Uterus (tissue), 2 donors: ENCODE measurements at regions not wholly inside any gene's neighbourhood (a gene's known extent, or its start where the extent isn't known, plus 50 kb on each side); places are given as distances from the start of the nearest gene placed in this dataset.

Experiments
- CTCF ChIP-seq, 4 experiments: fragments of 200-600 bp in 2 of 4; fragments of 450-650 bp in 2 of 4; sonication (generic) in 2 of 4; IDR thresholded peaks; one replicate each; pipeline ENCODE4 v1.5.1; 2016 to 2019; ENCODE audit warnings: antibody characterized with exemption in 4 of 4, mild to moderate bottlenecking in 2 of 4, moderate library complexity in 1 of 4
- POLR2A ChIP-seq, 2 donors: fragments of 450-650 bp; IDR thresholded peaks; one replicate each; pipeline ENCODE4 v1.6.1; 2016; ENCODE audit warnings: antibody characterized with exemption in 2 of 2, mild to moderate bottlenecking in 1 of 2, moderate library complexity in 1 of 2

- TF ChIP-seq CTCF (IDR thresholded peaks at IDR 0.05) (no peak), POLR2A (IDR thresholded peaks at IDR 0.05) (no peak)
Observed at GRCh38 chr9:1238407-1238806, 188.2 kb downstream of the DMRT2 start.
